GM04503 (cell line): ENCODE measurements at regions not wholly inside any gene's neighbourhood (a gene's known extent, or its start where the extent isn't known, plus 50 kb on each side); places are given as distances from the start of the nearest gene placed in this dataset.

Source experiments
- DNase-seq: peaks from one replicate; pipeline ENCODE4 v3.0.0-alpha.2; 2012; ENCODE audit warnings: low read depth

DNA sequence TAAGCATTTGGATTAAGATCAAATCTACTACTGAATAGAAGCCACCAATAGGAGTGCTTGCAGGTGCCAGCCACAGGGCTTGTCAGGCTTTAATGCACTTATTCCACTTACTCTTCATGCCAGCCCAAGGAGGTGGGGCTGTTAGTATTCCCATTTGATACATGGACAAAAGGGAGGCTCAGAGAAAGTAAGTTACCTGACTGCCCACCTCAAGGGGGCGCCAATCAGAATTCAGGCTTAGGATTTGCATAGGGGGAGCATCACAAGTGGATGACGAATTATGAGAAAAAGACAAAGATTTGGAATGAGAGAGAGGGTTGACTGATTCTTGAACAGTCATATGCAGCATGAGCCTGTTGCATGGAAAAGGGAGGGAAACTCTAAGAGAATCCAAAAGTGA is 188.4 kb upstream of the TSHZ2 start:
- DNase-seq: no peak

DNA sequence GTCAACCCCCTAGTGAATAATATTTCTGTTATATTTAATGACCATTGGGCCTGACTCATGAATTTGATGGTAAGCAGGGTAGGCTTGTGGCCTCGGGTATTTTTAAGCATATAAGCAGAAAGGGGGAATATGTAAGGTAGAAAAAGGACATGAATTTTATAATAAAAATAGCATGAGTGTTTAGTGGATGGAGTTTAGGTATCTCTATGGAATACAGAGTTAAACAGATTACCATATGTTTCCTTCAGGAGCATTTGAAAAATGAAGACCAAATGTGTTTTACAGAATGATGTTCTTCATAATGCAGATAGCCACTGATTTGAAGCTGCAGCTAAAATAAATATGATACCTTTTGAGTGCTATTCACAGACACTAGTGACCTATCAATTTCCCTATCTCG is 191.7 kb upstream of the TSHZ2 start:
- DNase-seq: no peak

DNA sequence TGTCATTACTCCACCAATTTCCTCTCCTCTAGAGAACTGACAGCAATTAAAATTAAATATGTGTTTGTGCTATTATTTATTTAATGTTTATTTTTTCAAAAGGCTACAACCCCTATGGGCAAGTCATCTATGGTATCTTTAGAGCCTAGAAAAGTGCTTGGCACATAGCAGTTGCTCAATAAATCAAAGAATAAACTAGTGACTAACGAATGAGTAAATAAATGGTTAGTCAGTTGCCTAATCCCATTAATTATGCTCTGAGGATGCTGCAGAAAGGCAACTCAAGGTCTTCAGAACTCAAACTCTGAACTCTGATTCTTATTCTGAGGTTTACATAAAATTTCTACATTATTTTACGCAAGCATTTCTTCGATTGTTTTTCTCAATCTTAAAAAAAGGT is 193.0 kb upstream of the TSHZ2 start:
- DNase-seq: no peak

DNA sequence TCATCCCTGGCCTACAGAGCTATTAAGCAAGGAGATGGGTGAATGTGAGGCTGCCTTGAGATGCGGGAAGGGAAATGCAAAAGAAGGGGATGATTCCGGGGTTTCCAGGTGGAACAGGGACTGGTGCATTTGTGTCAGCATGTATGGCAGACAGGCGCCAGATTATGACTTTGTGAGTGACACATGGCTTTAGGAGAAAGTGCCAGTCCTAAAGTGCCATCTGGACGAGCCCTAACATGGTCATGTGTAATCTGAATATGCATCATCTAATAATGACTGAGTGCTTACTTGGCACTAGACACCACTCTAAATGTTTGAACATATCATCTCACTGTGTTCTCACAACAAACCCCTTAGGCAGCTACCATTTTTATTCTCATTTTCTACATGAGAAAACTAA is 195.0 kb upstream of the TSHZ2 start:
- DNase-seq: no peak

DNA sequence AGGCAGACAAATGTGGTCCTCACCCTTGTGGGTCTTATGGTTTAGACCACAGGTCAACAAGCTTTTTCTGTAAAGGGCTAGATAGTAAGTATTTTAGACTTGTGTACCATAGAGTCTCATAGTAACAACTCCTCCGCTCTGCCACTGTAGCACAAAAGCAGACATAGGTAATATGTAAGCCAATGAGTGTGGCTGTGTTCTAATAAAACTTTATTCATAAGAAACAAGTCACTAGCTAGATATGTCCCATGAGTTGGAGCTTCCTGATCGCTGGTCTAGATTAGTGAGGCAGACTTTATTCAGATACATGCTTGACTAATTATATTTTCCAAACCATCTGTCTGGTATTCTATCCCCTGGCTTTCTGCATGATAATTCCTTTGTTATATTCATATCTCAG is 196.4 kb upstream of the TSHZ2 start:
- DNase-seq: no peak

DNA sequence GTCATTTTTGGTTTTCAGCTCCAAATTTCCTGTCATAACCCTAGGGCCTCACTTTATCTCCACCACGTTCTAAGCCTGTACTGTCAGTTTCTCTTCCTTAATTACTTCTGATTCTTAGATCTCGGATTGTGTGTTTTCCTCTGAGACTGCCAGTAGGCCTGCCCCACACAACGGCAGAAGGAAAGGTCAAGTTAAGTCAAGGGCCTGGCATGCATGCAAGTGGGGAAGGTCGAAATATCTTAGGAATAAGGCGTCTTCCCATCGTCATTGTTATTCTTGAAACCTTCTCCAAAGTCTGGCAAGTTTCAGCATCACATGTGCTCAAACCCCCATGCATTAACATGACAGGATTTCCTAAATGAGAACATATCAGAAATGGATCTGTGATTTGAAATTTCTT is 203.5 kb upstream of the TSHZ2 start:
- DNase-seq: no peak

DNA sequence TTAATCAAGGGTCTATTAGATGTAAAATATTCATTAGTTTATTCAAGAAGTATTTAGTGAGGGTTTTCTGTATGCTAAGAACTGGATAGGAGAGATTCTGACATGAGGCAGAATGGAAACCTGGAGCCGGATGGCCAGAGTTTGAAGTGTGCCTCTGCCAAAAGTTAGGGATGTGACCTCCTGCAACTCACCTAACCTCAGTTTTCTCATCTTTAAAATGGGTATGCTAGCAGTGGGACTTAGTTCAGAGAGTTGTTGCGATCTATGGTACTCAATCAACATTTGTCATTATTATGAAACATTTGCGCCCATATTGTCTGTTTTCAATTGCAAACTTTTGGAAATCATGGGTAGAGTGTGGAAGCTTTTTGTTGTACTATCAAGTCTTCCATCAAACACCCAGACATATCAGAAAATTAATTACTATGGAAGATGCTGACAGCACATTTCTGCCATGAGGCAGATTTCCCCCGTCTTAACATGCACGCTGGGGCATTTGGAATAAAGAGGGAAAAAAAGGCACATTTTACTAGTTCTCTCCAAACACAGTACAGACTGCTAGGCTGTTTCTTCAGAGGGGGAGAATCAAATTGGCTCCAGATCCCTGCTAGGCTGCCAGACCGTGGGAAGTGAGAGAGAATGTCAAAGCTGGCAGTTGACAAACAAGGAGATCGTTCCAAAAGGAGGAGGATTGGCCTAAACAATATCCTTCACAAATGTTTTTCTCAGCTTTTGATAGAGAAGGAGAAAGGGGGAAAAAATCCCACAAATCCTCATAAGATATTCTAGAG is 205.3 kb upstream of the TSHZ2 start:
- DNase-seq: no peak

DNA sequence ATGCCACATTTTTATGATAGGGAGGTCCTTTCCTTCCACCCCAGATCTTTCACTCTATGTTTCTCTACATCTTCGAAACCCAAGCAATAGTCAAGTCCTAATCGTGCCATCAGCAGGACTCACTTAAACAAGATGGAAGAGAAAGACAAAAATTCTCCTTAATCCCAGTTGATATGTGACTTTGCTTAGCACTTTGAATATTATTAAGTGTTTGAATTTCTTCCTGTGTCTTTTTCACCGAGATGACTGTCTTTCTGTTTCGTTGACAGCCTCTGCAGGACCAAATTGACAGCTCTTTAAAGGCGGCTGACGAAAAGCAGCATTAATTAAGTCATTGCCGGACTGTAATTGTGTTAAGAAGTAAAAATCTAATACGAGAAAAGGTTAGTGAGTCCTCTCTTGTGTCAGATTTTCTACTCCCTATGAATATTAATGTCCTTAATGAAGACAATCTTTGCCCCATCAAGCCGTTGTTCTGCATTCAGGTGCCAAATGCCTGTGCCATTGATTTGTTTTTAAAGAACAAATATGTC is 208.8 kb upstream of the TSHZ2 start:
- DNase-seq: no peak

DNA sequence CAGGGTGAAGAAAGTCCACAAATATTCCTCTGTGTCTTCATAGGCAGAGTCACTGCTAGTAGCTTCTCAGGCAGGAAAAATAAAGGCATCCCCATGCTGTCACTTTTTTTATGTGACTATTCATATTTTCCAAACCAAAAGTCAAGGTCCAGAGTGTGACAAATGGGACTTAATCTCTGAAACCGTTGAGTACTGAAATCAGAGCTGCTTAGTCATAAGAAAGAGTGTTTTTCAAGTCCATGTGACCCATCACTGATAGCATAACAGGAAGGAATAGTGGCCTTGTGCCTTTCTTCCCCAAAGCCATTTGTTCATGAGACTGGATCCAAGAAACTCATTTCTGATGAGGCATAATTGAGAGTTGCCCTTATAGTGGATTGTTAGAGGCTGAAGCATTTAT is 210.3 kb upstream of the TSHZ2 start:
- no peak for DNase-seq

DNA sequence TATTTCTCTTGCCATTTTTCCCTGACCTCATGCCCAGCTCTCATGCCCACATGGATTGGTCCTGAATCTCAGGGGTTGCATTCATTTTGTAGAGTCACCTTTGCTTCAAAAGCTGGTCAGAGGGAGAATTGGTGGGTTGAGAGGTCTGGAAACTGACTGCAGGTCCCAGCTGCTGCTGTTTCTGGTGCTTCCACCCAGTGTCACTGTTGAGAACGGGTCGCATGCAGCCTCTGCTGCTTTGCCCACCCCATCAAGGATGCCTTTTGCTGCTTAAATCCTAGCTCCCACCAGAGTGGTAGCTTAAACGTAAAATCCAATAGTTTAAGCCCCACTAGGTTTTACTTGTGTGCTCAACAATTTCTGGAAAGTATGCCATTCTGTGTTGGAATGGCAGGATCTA is 211.4 kb upstream of the TSHZ2 start:
- DNase-seq: no peak

DNA sequence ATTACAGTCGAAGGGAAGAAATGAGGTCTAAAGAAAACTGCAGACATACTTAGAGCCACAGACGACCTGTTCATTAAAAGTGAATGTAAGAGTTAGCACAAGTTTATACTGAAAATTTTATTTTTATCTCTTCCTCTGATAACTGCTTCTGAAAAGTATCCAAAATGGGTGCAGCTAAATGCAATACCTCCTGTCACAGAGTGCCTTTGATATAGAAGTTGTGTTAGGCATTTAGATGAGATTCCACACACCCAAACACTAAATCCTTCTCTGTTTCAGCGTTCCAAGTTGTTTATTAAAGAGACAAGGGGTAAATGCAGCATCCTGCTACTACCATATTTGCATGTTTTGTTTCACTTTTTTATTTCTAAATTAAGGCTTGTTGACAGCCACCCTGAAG is 214.7 kb upstream of the TSHZ2 start:
- DNase-seq: no peak

DNA sequence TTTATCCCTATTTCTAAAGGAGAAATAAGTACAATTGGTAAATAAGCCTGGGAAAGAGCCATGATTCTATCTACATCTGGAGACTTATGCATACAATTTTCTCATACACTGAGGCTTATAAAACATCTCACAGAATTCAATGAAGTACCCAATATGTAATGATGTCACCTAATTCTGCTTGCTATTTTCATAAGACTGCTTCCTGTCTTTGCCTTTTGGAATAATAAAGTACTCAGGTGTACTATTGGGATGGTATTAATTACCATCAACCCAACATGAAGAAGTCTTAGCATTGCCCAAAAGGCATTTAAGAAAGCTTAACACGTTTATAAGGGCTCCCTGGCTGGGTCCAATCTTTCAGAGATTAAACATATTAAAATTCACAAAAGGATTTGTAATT is 216.4 kb upstream of the TSHZ2 start:
- DNase-seq: no peak

DNA sequence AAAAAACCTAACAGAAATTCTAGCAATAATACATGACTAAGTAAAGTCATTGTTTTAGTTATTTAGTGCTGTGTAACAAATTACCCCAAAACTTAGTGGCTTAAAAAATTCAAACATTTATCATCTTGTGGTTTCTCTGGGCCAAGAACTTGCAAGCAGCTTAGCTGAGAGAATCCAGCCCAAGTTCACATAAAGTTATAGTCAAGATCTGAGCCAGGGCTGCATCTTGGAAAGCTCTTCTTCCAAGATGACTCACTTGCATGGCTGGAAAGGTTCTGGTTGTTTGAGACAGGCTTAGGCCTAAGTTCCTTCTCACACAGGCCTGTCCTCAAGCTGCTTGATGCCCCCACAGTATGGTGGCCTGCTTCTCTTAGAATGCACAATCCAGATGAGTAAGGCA is 217.8 kb upstream of the TSHZ2 start:
- peak; percentile 11 for DNase-seq

DNA sequence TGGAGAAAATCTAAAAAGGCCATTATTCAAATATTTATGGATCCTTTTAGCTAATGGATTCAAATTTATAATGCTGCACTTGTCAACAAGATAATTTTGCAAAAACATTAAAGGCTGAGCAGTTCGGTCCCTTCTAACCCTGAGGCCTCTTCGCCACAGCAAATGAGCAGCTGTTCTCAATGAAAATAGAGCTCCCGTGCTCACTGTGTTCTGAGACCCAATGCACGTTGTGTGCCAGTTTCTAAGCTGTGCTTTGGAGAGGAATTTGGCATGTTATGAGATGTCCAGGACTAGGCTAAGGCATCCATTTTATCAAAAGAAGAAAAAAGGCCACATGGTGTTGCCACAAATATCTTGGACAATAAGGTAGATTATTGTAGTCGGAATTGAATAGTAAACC is 220.1 kb upstream of the TSHZ2 start:
- no peak for DNase-seq

DNA sequence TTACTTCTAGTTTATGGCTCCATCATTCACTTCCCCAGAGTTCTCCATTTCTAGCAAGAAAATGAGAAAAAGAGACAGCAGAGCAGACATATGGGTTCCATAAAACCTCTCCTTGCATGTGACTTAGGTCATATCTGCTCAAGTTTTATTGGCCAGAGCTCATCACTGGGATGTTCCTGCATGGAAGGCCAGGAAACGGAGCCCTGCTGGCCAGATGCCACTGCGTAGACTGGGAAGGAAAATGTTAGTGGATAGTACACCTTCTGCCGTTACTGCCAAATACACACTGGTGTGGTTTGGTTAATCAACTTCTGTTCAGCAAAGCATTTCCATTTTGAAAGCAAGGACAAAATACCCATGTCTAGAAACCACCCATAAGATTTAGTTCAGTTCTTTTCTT is 220.6 kb upstream of the TSHZ2 start:
- no peak for DNase-seq

DNA sequence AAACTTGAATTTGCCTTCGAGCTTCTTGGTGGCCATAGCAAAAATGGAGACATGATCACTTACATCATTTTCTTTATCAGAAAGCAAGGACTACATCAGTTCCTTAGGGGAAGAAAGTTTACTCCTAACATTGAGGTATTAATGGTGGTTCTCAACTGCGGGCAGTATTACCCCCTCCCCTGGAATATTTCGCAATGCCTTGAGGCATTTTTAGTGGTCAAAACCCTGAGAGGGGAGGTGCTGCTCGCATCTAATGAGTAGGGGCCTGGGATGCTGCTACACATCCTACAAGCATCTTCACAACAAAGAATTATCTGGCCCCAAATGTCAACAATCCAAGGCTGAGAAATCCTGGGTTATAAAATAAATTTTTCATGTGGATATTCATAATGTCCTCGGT is 222.2 kb upstream of the TSHZ2 start:
- no peak for DNase-seq

DNA sequence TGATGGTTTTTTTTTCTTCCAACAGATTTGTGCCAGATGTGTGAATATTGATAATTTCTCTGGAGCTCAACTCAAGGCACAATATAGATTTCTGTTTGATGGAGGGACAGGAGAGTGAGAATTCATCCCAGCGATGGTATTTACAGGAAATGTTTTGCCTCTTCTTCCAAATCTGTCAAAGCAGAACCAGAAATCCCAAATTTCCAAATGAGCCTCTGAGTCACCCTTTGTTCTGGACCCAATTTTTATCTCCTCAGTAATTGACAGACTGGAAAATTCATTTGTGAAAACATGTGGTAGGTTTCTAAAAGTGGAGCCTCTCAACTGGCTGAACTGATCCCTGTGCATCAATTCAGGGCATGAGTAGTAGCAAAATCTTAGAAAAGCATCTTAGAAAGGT is 223.2 kb upstream of the TSHZ2 start:
- no peak for DNase-seq

DNA sequence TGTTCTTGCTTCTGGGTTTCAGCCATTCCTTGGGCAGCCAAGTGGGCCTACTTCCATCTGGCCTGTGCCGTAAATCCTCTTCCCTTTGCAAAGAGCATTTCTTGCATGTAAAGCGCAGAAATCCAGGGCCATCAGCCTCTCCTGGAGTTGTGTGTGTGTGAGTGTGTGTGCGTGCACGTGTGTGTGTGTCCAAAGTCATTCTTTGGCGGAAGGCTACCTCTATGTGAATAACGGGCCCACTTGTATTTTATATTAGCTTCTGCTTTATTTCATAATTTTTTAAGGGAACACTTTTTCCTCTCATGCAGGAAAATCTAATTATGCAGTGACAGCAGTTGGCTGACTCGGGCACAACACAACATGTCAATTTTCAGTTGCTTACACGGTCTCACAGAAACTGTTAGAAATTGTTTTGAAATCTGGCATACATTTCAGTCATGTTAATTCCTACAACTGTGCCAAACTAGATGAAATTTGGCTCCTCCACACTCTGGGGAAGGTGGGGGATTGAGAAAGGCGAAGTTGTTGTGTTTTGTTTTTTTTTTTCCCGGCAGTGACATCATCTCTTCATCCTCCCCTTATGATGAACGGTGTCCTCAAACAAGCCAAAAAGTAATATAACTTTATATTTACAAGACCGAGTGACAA is 223.7 kb upstream of the TSHZ2 start:
- DNase-seq: peak; percentile 4

DNA sequence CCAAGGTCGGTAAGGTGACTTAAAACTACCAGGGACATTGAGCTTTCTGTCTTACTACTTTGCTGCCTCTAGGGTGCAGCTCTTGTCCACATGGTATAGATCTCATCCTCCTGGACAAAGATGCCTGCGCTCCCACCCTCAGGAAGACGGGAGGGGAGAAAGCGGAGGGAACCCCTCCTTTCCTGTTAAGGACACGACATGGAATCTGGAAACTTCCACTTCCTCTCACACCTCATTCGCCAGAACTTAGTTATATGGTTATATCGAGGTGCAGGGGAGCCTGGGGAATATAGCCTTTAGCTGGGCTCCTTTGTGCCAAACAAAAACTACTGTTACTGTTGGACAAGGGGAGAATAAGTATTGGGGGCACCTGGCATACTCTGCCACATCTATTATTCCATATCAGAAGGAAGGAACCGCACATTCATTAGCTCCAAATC is 224.3 kb upstream of the TSHZ2 start:
- no peak for DNase-seq

DNA sequence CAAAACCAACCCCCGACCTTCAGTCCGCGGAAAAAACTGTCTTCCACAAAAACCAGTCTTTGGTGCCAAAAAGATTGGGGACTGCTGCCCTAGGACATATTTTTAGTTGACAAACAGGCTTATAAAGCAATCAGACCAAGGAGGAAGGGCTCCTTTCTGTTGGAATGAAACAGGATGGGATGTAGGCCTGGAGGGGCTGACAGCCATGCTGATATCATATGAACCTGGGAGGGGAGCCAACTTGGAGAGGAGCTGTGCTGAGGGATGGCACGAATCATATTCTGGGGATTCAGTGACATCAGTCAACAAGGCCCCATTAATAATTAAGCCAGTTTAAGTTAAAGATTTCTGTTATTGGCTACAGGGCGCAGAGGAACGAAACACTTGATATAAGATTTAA is 225.4 kb upstream of the TSHZ2 start:
- DNase-seq: no peak

DNA sequence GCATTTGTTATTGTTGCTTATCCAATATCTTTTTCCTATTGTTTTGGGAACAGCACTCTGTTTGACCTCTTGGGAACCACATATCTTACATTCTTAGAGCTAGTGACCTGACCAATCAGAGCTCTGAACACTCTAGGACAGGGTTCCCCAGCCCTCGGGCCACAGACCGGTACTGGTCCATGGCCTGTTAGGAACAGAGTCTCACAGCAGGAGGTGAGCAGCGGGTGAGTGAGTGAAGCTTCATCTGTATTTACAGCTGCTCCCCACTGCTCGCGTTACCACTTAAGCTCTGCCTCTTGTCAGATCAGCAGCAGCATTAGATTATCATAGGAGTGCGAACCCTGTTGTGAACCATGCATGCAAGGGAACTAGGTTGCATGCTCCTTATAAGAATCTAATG is 226.0 kb upstream of the TSHZ2 start:
- DNase-seq: no peak

DNA sequence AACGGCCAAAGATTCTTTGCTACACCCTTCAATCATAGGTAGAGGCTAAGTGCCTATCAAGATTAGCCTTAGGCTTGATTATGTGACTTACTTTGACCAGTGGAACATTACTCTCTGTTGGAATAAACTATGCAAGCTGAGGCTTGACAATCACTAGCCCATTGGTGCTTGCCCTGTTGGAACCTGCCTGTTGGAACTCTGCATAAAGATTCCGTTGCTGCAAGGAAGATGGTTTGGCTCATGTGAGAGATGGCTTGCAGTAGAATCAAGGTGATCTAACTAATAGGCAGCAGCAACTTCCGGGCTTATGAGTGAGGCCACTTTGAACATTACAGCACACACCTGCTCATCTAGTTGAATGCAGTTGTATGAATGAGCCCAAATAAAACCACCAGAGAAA is 227.7 kb upstream of the TSHZ2 start:
- no peak for DNase-seq

DNA sequence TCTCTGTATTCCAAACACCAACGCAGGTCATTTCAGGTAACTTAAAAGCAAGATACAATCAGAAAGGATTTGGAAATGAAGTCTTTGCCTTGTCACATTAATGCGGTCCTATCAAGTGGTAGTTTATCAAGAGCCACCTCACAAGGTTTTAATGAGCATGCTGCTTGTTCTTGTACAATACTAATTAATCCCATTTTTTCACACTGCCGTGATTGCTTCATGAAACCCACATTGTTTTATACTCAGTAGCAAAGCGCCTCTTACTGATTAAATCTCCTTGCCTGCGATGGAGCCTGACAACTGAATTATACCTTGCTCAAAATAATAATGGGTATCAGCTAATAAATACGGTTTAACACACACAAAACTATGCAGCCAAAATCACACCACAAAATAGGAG is 234.1 kb upstream of the TSHZ2 start:
- no peak for DNase-seq

DNA sequence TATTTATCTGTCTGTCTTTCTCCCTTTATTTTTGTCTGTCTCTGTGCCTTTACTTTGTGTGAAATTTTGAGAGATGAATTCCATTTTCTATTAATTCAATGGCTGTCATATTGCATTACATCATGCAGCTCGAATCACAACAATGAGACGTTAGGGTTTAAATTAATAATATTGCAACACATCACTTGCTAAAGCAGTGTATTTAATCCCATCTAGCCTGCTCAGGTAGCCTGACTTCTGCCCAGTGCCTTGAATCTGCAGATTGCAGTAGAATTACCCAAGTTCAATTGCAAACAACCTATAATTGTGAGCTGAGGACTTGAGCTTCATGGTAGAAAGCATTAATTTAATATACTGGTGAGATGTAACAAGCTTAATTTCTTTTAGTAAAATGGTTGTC is 235.7 kb upstream of the TSHZ2 start:
- no peak for DNase-seq
